NB4 (cell line): ENCODE measurements at regions not wholly inside any gene's neighbourhood (a gene's known extent, or its start where the extent isn't known, plus 50 kb on each side); places are given as distances from the start of the nearest gene placed in this dataset.

Experiments
- DNase-seq: peaks from one replicate; pipeline ENCODE4 v3.0.0; 2010; ENCODE audit warnings: low read depth
- H3K4me3 ChIP-seq: one replicate; pipeline ENCODE4 v1.5.1; 2011; ENCODE audit warnings: mild to moderate bottlenecking, low read depth, low read length, moderate library complexity
- CTCF ChIP-seq: IDR thresholded peaks from one replicate; pipeline ENCODE4 v1.5.1; 2012; ENCODE audit warnings: low read depth, low read length
- MAX ChIP-seq: IDR thresholded peaks from 2 replicates; pipeline ENCODE4 v1.6.1; 2011; ENCODE audit warnings: low read depth, low read length
- MYC ChIP-seq: IDR thresholded peaks from 2 replicates; pipeline ENCODE4 v1.6.1; 2011; ENCODE audit warnings: low read depth, low read length
- POLR2A ChIP-seq: IDR thresholded peaks from 2 replicates; pipeline ENCODE4 v1.6.1; 2011; ENCODE audit warnings: mild to moderate bottlenecking; ENCODE audit not compliant: insufficient read length; ENCODE audit errors: extremely low read depth

GRCh38 chr5:60445921-60446320 is 254.0 kb downstream of the DEPDC1B start:
- H3K4me3 ChIP-seq: no peak overlapping the region
- no peak for DNase-seq
- TF ChIP-seq MAX: no peak
- TF ChIP-seq MYC: no peak
- no peak for TF ChIP-seq CTCF
- TF ChIP-seq POLR2A: no peak

- DNase-seq: no peak
- no peak for TF ChIP-seq CTCF
- TF ChIP-seq MAX: no peak
- TF ChIP-seq MYC: no peak
- no peak for TF ChIP-seq POLR2A
- H3K4me3 ChIP-seq: no peak overlapping the region
Measured at GRCh38 chr5:60445427-60445826, 254.5 kb downstream of the DEPDC1B start.

GRCh38 chr5:60444661-60445360 is 255.2 kb downstream of the DEPDC1B start:
- TF ChIP-seq CTCF: no peak
- TF ChIP-seq MYC: no peak
- TF ChIP-seq MAX: no peak
- TF ChIP-seq POLR2A: no peak
- DNase-seq: no peak
- H3K4me3 ChIP-seq: no peak overlapping the region

- no peak overlapping the region for H3K4me3 ChIP-seq
- TF ChIP-seq POLR2A (no peak), MAX (no peak), MYC (no peak), CTCF (no peak)
Measured at GRCh38 chr5:60439552-60439951, 260.4 kb downstream of the DEPDC1B start.

GRCh38 chr5:60437308-60437707 is 262.7 kb downstream of the DEPDC1B start:
- TF ChIP-seq POLR2A (no peak), MYC (no peak), MAX (no peak), CTCF (no peak)
- no peak overlapping the region for H3K4me3 ChIP-seq
- no peak for DNase-seq

More at GRCh38 chr5:60439552-60439951, 260.4 kb downstream of the DEPDC1B start:
- no peak for DNase-seq
